Left ventricle myocardium inferior (tissue), 1 donor: ENCODE measurements at regions not wholly inside any gene's neighbourhood (a gene's known extent, or its start where the extent isn't known, plus 50 kb on each side); places are given as distances from the start of the nearest gene placed in this dataset.

Experiments used
- DNase-seq: peaks from one replicate; pipeline ENCODE4 v3.0.0-alpha.2; 2020
- H3K27ac ChIP-seq: fragments of 200-600 bp; replicated peaks from 2 replicates; pipeline ENCODE4 v1.8.0; 2021
- H3K27me3 ChIP-seq: fragments of 200-600 bp; 2 replicates; pipeline ENCODE4 v1.8.0; 2021; ENCODE audit warnings: low read depth
- H3K36me3 ChIP-seq: fragments of 200-600 bp; 2 replicates; pipeline ENCODE4 v1.8.0; 2021
- H3K4me1 ChIP-seq: fragments of 200-600 bp; 2 replicates; pipeline ENCODE4 v1.8.0; 2021
- H3K4me3 ChIP-seq: fragments of 200-600 bp; 2 replicates; pipeline ENCODE4 v1.8.0; 2021; ENCODE audit warnings: mild to moderate bottlenecking, moderate library complexity
- H3K9me3 ChIP-seq: fragments of 200-600 bp; replicated peaks from 2 replicates; pipeline ENCODE4 v1.8.0; 2021
- CTCF ChIP-seq: fragments of 200-600 bp; IDR thresholded peaks from 2 replicates; pipeline ENCODE4 v1.8.0; 2021; ENCODE audit warnings: antibody characterized with exemption, mild to moderate bottlenecking, borderline replicate concordance
- intact Hi-C: fragments of 100-400 bp; cut with micrococcal nuclease; formaldehyde crosslinking; loops from one replicate; pipeline ENCODE4 v1.11.0; 2022
- donor health status: DM: no; HTN: yes; CAD: no; lungs with severe emphysema.

GRCh38 chr1:30147188-30147587 lies 576.2 kb downstream of the MATN1 start:
- DNase-seq: no peak
- H3K4me1 ChIP-seq: no peaks in the 10 kb centered on the region
- H3K27me3 ChIP-seq: peaks cover 62% of the 10 kb centered on the region
- peaks cover 16% of the 10 kb centered on the region for H3K9me3 ChIP-seq
- no peaks in the 10 kb centered on the region for H3K36me3 ChIP-seq
- no peak overlapping the region for H3K27ac ChIP-seq
- no peak overlapping the region for H3K4me3 ChIP-seq
- TF ChIP-seq CTCF: no peak
- intact Hi-C loops: no loop called here

GRCh38 chr1:30146448-30146847 lies 576.9 kb downstream of the MATN1 start:
- intact Hi-C loops: no loop called here
- Histone ChIP-seq H3K4me3 (no peak overlapping the region), H3K27me3 (peaks cover 66% of the 10 kb centered on the region), H3K9me3 (peaks cover 9% of the 10 kb centered on the region), H3K36me3 (no peaks in the 10 kb centered on the region), H3K4me1 (no peaks in the 10 kb centered on the region), H3K27ac (no peak overlapping the region)
- DNase-seq: no peak
- no peak for TF ChIP-seq CTCF

GRCh38 chr1:30145723-30146303 lies 577.6 kb downstream of the MATN1 start:
- intact Hi-C loops: no loop called here
- H3K4me3 ChIP-seq: no peak overlapping the region
- no peak for DNase-seq
- no peak for TF ChIP-seq CTCF
- peaks cover 3% of the 10 kb centered on the region for H3K9me3 ChIP-seq
- no peak overlapping the region for H3K27ac ChIP-seq
- no peaks in the 10 kb centered on the region for H3K36me3 ChIP-seq
- H3K4me1 ChIP-seq: no peaks in the 10 kb centered on the region
- peaks cover 67% of the 10 kb centered on the region for H3K27me3 ChIP-seq

GRCh38 chr1:30144831-30145230 lies 578.6 kb downstream of the MATN1 start:
- no peaks in the 10 kb centered on the region for H3K9me3 ChIP-seq
- H3K4me3 ChIP-seq: no peak overlapping the region
- TF ChIP-seq CTCF: no peak
- intact Hi-C loops: no loop called here
- H3K4me1 ChIP-seq: no peaks in the 10 kb centered on the region
- no peaks in the 10 kb centered on the region for H3K36me3 ChIP-seq
- DNase-seq: no peak
- no peak overlapping the region for H3K27ac ChIP-seq
- peaks cover 76% of the 10 kb centered on the region for H3K27me3 ChIP-seq

- H3K4me1 ChIP-seq: no peaks in the 10 kb centered on the region
- H3K4me3 ChIP-seq: no peak overlapping the region
- no peak overlapping the region for H3K27ac ChIP-seq
- TF ChIP-seq CTCF: no peak
- H3K36me3 ChIP-seq: no peaks in the 10 kb centered on the region
- H3K27me3 ChIP-seq: peaks cover 84% of the 10 kb centered on the region
- no peak for DNase-seq
- no peaks in the 10 kb centered on the region for H3K9me3 ChIP-seq
- intact Hi-C loops: no loop called here
These were observed 579.9 kb downstream of the MATN1 start for GRCh38 chr1:30143517-30143916.

GRCh38 chr1:30140566-30140965 lies 582.8 kb downstream of the MATN1 start:
- peaks cover 6% of the 10 kb centered on the region for H3K9me3 ChIP-seq
- H3K36me3 ChIP-seq: no peaks in the 10 kb centered on the region
- no peak for DNase-seq
- H3K27ac ChIP-seq: no peak overlapping the region
- peaks cover 82% of the 10 kb centered on the region for H3K27me3 ChIP-seq
- H3K4me3 ChIP-seq: no peak overlapping the region
- intact Hi-C loops: no loop called here
- no peak for TF ChIP-seq CTCF
- no peaks in the 10 kb centered on the region for H3K4me1 ChIP-seq
